SK-N-SH (cell line): ENCODE measurements at regions not wholly inside any gene's neighbourhood (a gene's known extent, or its start where the extent isn't known, plus 50 kb on each side); places are given as distances from the start of the nearest gene placed in this dataset.

Experiments
- CTCF ChIA-PET: fragments of 300-600, 350-600 bp; formaldehyde crosslinking; extraction: SDS; loops from one replicate; lab custom pipeline; 2021; lab: Yijun Ruan, JAX
- POLR2A ChIA-PET: fragments of 350-600 bp; sonication (Branson Sonifier 250); formaldehyde crosslinking; extraction: SDS; loops from one replicate; lab custom pipeline; 2020; ENCODE audit warnings: antibody characterized with exemption, inconsistent platforms; lab: Yijun Ruan, JAX
- DNase-seq: peaks from one replicate; pipeline ENCODE4 v3.0.0; 2012
- H2AFZ ChIP-seq: fragments of 200-600 bp; sonication (generic); 2 replicates; pipeline ENCODE4 v1.8.1; 2016; ENCODE audit warnings: antibody characterized with exemption, mild to moderate bottlenecking, low read depth
- H3F3A ChIP-seq: fragments of 200-600 bp; sonication (generic); replicated peaks from 2 replicates; pipeline ENCODE3; 2016; ENCODE audit warnings: antibody characterized with exemption, mild to moderate bottlenecking; ENCODE audit not compliant: insufficient read depth
- H3K27ac ChIP-seq, 2 experiments: fragments of 200-500 bp in 1 of 2; fragments of 200-600 bp in 1 of 2; sonication (Bioruptor generic) in 1 of 2; sonication (generic), shearing (Covaris generic) in 1 of 2; 2 replicates each; pipeline versions ENCODE4 v1.5.1 to v1.6.1; 2014 to 2016; ENCODE audit warnings: low read depth in 2 of 2, inconsistent platforms in 1 of 2, low read length in 1 of 2, mild to moderate bottlenecking in 1 of 2, mixed read lengths in 1 of 2
- H3K27me3 ChIP-seq: fragments of 200-600 bp; sonication (generic), shearing (Covaris generic); 2 replicates; pipeline ENCODE4 v1.6.1; 2016; ENCODE audit warnings: mixed run types; ENCODE audit not compliant: insufficient read depth
- H3K36me3 ChIP-seq, 2 experiments: fragments of 200-500 bp in 1 of 2; fragments of 200-600 bp in 1 of 2; sonication (Bioruptor generic) in 1 of 2; sonication (generic) in 1 of 2; replicated peaks in 1 of 2; 2 replicates each; pipeline versions ENCODE3 to v1.5.1; 2014 to 2016; ENCODE audit warnings: low read length in 1 of 2, mild to moderate bottlenecking in 1 of 2; ENCODE audit not compliant: insufficient read depth in 2 of 2, control insufficient read depth in 1 of 2
- H3K4me1 ChIP-seq, 2 experiments: fragments of 200-500 bp in 1 of 2; fragments of 200-600 bp in 1 of 2; sonication (Bioruptor generic) in 1 of 2; sonication (generic), shearing (Covaris generic) in 1 of 2; 2 replicates each; pipeline versions ENCODE4 v1.5.1 to v1.6.1; 2014 to 2016; ENCODE audit warnings: low read depth in 1 of 2, low read length in 1 of 2, mixed run types in 1 of 2; ENCODE audit not compliant: insufficient read depth in 2 of 2, control insufficient read depth in 1 of 2
- H3K4me2 ChIP-seq: fragments of 200-600 bp; sonication (generic), shearing (Covaris generic); 2 replicates; pipeline ENCODE4 v1.6.1; 2017; ENCODE audit warnings: mixed run types
- H3K4me3 ChIP-seq, 2 experiments: fragments of 200-500 bp in 1 of 2; fragments of 200-600 bp in 1 of 2; sonication (Bioruptor generic) in 1 of 2; sonication (generic), shearing (Covaris generic) in 1 of 2; 2 replicates each; pipeline versions ENCODE4 v1.5.1 to v1.8.1; 2014 to 2016; ENCODE audit warnings: low read depth in 2 of 2, inconsistent platforms in 1 of 2, low read length in 1 of 2, mild to moderate bottlenecking in 1 of 2, mixed read lengths in 1 of 2, moderate library complexity in 1 of 2
- H3K79me2 ChIP-seq: fragments of 200-600 bp; sonication (generic); 2 replicates; pipeline ENCODE4 v1.8.1; 2017; ENCODE audit warnings: mild to moderate bottlenecking; ENCODE audit not compliant: insufficient read depth
- H3K9ac ChIP-seq: fragments of 200-600 bp; sonication (generic); 2 replicates; pipeline ENCODE4 v1.6.1; 2017; ENCODE audit warnings: mixed run types
- H3K9me2 ChIP-seq: fragments of 200-600 bp; sonication (generic); 2 replicates; pipeline ENCODE4 v1.6.1; 2017; ENCODE audit warnings: mixed run types
- H3K9me3 ChIP-seq: fragments of 200-600 bp; sonication (generic); 2 replicates; pipeline ENCODE4 v1.6.1; 2017; ENCODE audit warnings: mixed run types, mild to moderate bottlenecking, moderate library complexity
- H4K20me1 ChIP-seq: fragments of 200-600 bp; sonication (generic); 2 replicates; pipeline ENCODE4 v1.6.1; 2017; ENCODE audit warnings: mild to moderate bottlenecking, mixed run types; ENCODE audit not compliant: insufficient read depth
- CHD2 ChIP-seq: fragments of 150-350 bp; IDR thresholded peaks from 2 replicates; pipeline ENCODE4 v1.6.1; 2018; ENCODE audit warnings: low read length; ENCODE audit not compliant: partially characterized antibody
- EP300 ChIP-seq, 2 experiments: IDR thresholded peaks; 2 replicates each; pipeline versions ENCODE4 v1.4.0 to v1.6.1; 2012; ENCODE audit warnings: borderline replicate concordance in 1 of 2, low read depth in 1 of 2, low read length in 1 of 2
- EZH2phosphoT487 ChIP-seq: fragments of 200-600 bp; sonication (generic); IDR thresholded peaks from 2 replicates; pipeline ENCODE4 v1.6.1; 2017; ENCODE audit warnings: low read depth, mixed run types, mild to moderate bottlenecking, antibody characterized with exemption, moderate library complexity, borderline replicate concordance
- FOSL2 ChIP-seq: IDR thresholded peaks from 2 replicates; pipeline ENCODE4 v1.4.0; 2012; ENCODE audit warnings: low read depth, mild to moderate bottlenecking, moderate library complexity, borderline replicate concordance
- FOXJ3 ChIP-seq: sonication (generic); formaldehyde crosslinking; IDR thresholded peaks from 2 replicates; pipeline ENCODE4 v1.5.1; 2020; ENCODE audit warnings: mild to moderate bottlenecking, missing genetic modification reagents
- FOXM1 ChIP-seq: IDR thresholded peaks from 2 replicates; pipeline ENCODE4 v1.4.0; 2012; ENCODE audit warnings: low read depth, mild to moderate bottlenecking
- GABPA ChIP-seq: IDR thresholded peaks from 2 replicates; pipeline ENCODE4 v1.4.0; 2012; ENCODE audit warnings: low read depth, mild to moderate bottlenecking
- JUND ChIP-seq: IDR thresholded peaks from 2 replicates; pipeline ENCODE4 v1.4.0; 2012
- MAX ChIP-seq: IDR thresholded peaks from 2 replicates; pipeline ENCODE4 v1.4.0; 2012; ENCODE audit warnings: low read depth
- MEF2A ChIP-seq: IDR thresholded peaks from 2 replicates; pipeline ENCODE4 v1.4.0; 2012; ENCODE audit warnings: low read depth, borderline replicate concordance
- NFIC ChIP-seq: IDR thresholded peaks from 2 replicates; pipeline ENCODE4 v1.4.0; 2012; ENCODE audit warnings: borderline replicate concordance
- PBX3 ChIP-seq: IDR thresholded peaks from 2 replicates; pipeline ENCODE4; 2012
- POLR2AphosphoS5 ChIP-seq: IDR thresholded peaks from 2 replicates; pipeline ENCODE4 v1.6.1; 2012; ENCODE audit warnings: low read depth, low read length
- RCOR1 ChIP-seq: fragments of 150-350 bp; IDR thresholded peaks from 2 replicates; pipeline ENCODE4 v1.6.1; 2017; ENCODE audit warnings: antibody characterized with exemption, low read length
- RXRA ChIP-seq: IDR thresholded peaks from 2 replicates; pipeline ENCODE4 v1.4.0; 2012; ENCODE audit warnings: low read depth, mild to moderate bottlenecking, borderline replicate concordance
- SIN3A ChIP-seq: IDR thresholded peaks from 2 replicates; pipeline ENCODE4 v1.6.1; 2012; ENCODE audit warnings: low read depth, mild to moderate bottlenecking, low read length, moderate library complexity, borderline replicate concordance
- TAF1 ChIP-seq: IDR thresholded peaks from 2 replicates; pipeline ENCODE4 v1.6.1; 2012; ENCODE audit warnings: low read depth, mild to moderate bottlenecking, low read length, moderate library complexity, borderline replicate concordance
- TCF12 ChIP-seq: IDR thresholded peaks from 2 replicates; pipeline ENCODE4 v1.4.0; 2012
- USF1 ChIP-seq: IDR thresholded peaks from 2 replicates; pipeline ENCODE4 v1.4.0; 2012; ENCODE audit warnings: low read depth, borderline replicate concordance
- USF2 ChIP-seq: fragments of 150-350 bp; IDR thresholded peaks from 2 replicates; pipeline ENCODE4 v1.6.1; 2017; ENCODE audit warnings: antibody characterized with exemption, low read length, low read depth, borderline replicate concordance
- ZBTB33 ChIP-seq: IDR thresholded peaks from 2 replicates; pipeline ENCODE4 v1.4.0; 2012; ENCODE audit warnings: low read depth, borderline replicate concordance
- WGBS: methylation state at CpG from one replicate; pipeline ENCODE4 v1.1.6; 2017; ENCODE audit warnings: low lambda C conversion rate; 5-methylcytosine and 5-hydroxymethylcytosine counted together

- no peak for TF ChIP-seq MAX
- no peak for TF ChIP-seq NFIC
- TF ChIP-seq SIN3A = no peak
- no peak for TF ChIP-seq MEF2A
- no peak for TF ChIP-seq CHD2
Observed at GRCh38 chr14:22334275-22334577, 254.8 kb downstream of the DAD1 start (continued).

GRCh38 chr14:22333422-22334274 is 255.4 kb downstream of the DAD1 start:
- no peak overlapping the region for H2AFZ ChIP-seq
- POLR2A ChIA-PET = no interaction called here
- no peaks in the 10 kb centered on the region for H3K9me2 ChIP-seq
- no peaks in the 10 kb centered on the region for H3K79me2 ChIP-seq
- no peak overlapping the region for H3K4me2 ChIP-seq
- DNase-seq = no peak
- peaks cover 7% of the 10 kb centered on the region; the same call in 1 of the 2 replicates for H3K27me3 ChIP-seq
- no peaks in the 10 kb centered on the region for H3F3A ChIP-seq
- H3K4me3 ChIP-seq = no peak overlapping the region
- no peaks in the 10 kb centered on the region for H4K20me1 ChIP-seq
- no peaks in the 10 kb centered on the region for H3K4me1 ChIP-seq
- TF ChIP-seq JUND (no peak; the same call in 1 of the 2 replicates), TCF12 (peak; percentile 4; the same call in 1 of the 2 replicates), POLR2AphosphoS5 (no peak), FOXJ3 (CRISPR knock-in tag) (no peak), PBX3 (peak; percentile 45), SIN3A (no peak), USF1 (no peak), TAF1 (no peak), RXRA (no peak), NFIC (no peak), MAX (no peak), FOSL2 (peak; percentile 66; the same call in 1 of the 2 replicates), EP300 (IDR thresholded peaks at IDR 0.05; ENCODE audit: borderline replicate concordance in 1 of 2, low read depth in 1 of 2, low read length in 1 of 2) (no peak), EZH2phosphoT487 (no peak), ZBTB33 (no peak), USF2 (no peak), CHD2 (no peak), GABPA (no peak), FOXM1 (no peak), RCOR1 (no peak)
- TF ChIP-seq, all 33 proteins: peak for 3
- WGBS = under 1% methylated on average over 6 of the region's 6 CpGs
- H3K27ac ChIP-seq = no peak overlapping the region
- no peak overlapping the region for H3K9ac ChIP-seq
- H3K9me3 ChIP-seq = no peaks in the 10 kb centered on the region
- CTCF ChIA-PET = interaction anchor here (1.0 to 2.4 kb wide), 2 partner anchors 9 to 14 kb away, joined by 3 to 11 read pairs; no protein-coding TSS in a partner anchor
- H3K36me3 ChIP-seq = no peaks in the 10 kb centered on the region
